NCI-H82 treated with DMSO at 0.1 percent for 48 hours (cell line): ENCODE measurements at regions not wholly inside any gene's neighbourhood (a gene's known extent, or its start where the extent isn't known, plus 50 kb on each side); places are given as distances from the start of the nearest gene placed in this dataset.
A peak's percentile ranks its signal among the peaks of the same experiment; 100 is the strongest.
"Not testable (repeated sequence)": the region's sequence is repeated elsewhere in the genome, so short reads cannot be mapped to it uniquely, and the experiment has no call there.

ENCODE experiments used
- DNase-seq: peaks from one replicate; lab custom pipeline; 2025; ENCODE audit not compliant: unreplicated experiment; lab: John Stamatoyannopoulos, UW

GRCh38 chr5:71343994-71344393, 111.5 kb upstream of the BDP1 start:
- DNase-seq = not testable (repeated sequence)

GRCh38 chr5:71372601-71373000, 82.8 kb upstream of the BDP1 start:
- not testable (repeated sequence) for DNase-seq

- not testable (repeated sequence) for DNase-seq
These were observed 82.3 kb upstream of the BDP1 start for GRCh38 chr5:71373054-71373734.

GRCh38 chr5:71384204-71384603, 71.2 kb upstream of the BDP1 start:
- not testable (repeated sequence) for DNase-seq

GRCh38 chr5:71384706-71385105, 70.7 kb upstream of the BDP1 start:
- no peak for DNase-seq

- DNase-seq = not testable (repeated sequence)
These were observed 70.2 kb upstream of the BDP1 start for GRCh38 chr5:71385208-71385607.

GRCh38 chr5:71388184-71388583, 67.3 kb upstream of the BDP1 start:
- not testable (repeated sequence) for DNase-seq

GRCh38 chr5:71398400-71398799, 57.1 kb upstream of the BDP1 start:
- not testable (repeated sequence) for DNase-seq

- not testable (repeated sequence) for DNase-seq
These were observed 56.6 kb upstream of the BDP1 start for GRCh38 chr5:71398859-71399258.

GRCh38 chr5:71399443-71399842, 56.0 kb upstream of the BDP1 start:
- not testable (repeated sequence) for DNase-seq

GRCh38 chr5:71400626-71401025, 54.8 kb upstream of the BDP1 start:
- DNase-seq = not testable (repeated sequence)

- not testable (repeated sequence) for DNase-seq
These were observed 54.3 kb upstream of the BDP1 start for GRCh38 chr5:71401150-71401549.

- not testable (repeated sequence) for DNase-seq
These were observed 53.9 kb upstream of the BDP1 start for GRCh38 chr5:71401564-71401963.

- not testable (repeated sequence) for DNase-seq
These were observed 51.0 kb upstream of the BDP1 start for GRCh38 chr5:71404441-71404840.

- DNase-seq = peak; percentile 10
These were observed 50.5 kb upstream of the BDP1 start for GRCh38 chr5:71404936-71405335.
